Neural cell (in vitro differentiated cells): ENCODE measurements at regions not wholly inside any gene's neighbourhood (a gene's known extent, or its start where the extent isn't known, plus 50 kb on each side); places are given as distances from the start of the nearest gene placed in this dataset.

Experiments
- CTCF ChIP-seq: fragments of 450-650 bp; IDR thresholded peaks from 2 replicates; pipeline ENCODE4 v1.5.1; 2014; ENCODE audit warnings: antibody characterized with exemption, mild to moderate bottlenecking, moderate library complexity; ENCODE audit not compliant: poor library complexity, severe bottlenecking
- EP300 ChIP-seq: fragments of 450-650 bp; conservative IDR thresholded peaks from 2 replicates; pipeline ENCODE4 v1.6.1; 2014; ENCODE audit warnings: antibody characterized with exemption, mild to moderate bottlenecking, moderate library complexity; ENCODE audit not compliant: poor library complexity, severe bottlenecking
- EZH2 ChIP-seq: fragments of 200-600, 300-800 bp; shearing (Covaris generic), sonication (generic); IDR thresholded peaks from 2 replicates; pipeline ENCODE4 v1.6.1; 2014; ENCODE audit warnings: antibody characterized with exemption, low read length, borderline replicate concordance, mild to moderate bottlenecking; ENCODE audit not compliant: insufficient read depth, poor library complexity, severe bottlenecking
- MXI1 ChIP-seq: fragments of 450-650 bp; conservative IDR thresholded peaks from 2 replicates; pipeline ENCODE4 v1.6.1; 2014; ENCODE audit warnings: antibody characterized with exemption, mild to moderate bottlenecking; ENCODE audit not compliant: poor library complexity, severe bottlenecking
- POLR2AphosphoS5 ChIP-seq: IDR thresholded peaks from 2 replicates; pipeline ENCODE4 v1.6.1; 2012
- REST ChIP-seq: IDR thresholded peaks from 2 replicates; pipeline ENCODE4 v1.6.1; 2012; ENCODE audit warnings: borderline replicate concordance
- SMC3 ChIP-seq: fragments of 450-650 bp; conservative IDR thresholded peaks from 2 replicates; pipeline ENCODE4 v1.6.1; 2014; ENCODE audit warnings: antibody characterized with exemption, mild to moderate bottlenecking, moderate library complexity; ENCODE audit not compliant: poor library complexity
- TAF1 ChIP-seq: IDR thresholded peaks from 2 replicates; pipeline ENCODE4 v1.6.1; 2012; ENCODE audit warnings: low read depth

- TF ChIP-seq CTCF: no peak
- no peak for TF ChIP-seq EZH2
- TF ChIP-seq POLR2AphosphoS5: no peak
- no peak for TF ChIP-seq TAF1
- TF ChIP-seq EP300: no peak
- no peak for TF ChIP-seq REST
- TF ChIP-seq MXI1: no peak
- TF ChIP-seq SMC3: no peak
These were observed 123.1 kb upstream of the INHBA start for GRCh38 chr7:41825927-41826480.
